Stimulated activated CD8-positive, alpha-beta memory T cell treated with anti-CD3 and anti-CD28 coated beads, Interleukin-15, amount 100 ng/mL, for 1 hour (primary cell): ENCODE measurements at regions not wholly inside any gene's neighbourhood (a gene's known extent, or its start where the extent isn't known, plus 50 kb on each side); places are given as distances from the start of the nearest gene placed in this dataset.
"Not testable (repeated sequence)": the region's sequence is repeated elsewhere in the genome, so short reads cannot be mapped to it uniquely, and the experiment has no call there.

Experiments
- DNase-seq: peaks from one replicate; pipeline ENCODE4 v3.0.0-alpha.2; 2020; ENCODE audit warnings: low read depth

DNA sequence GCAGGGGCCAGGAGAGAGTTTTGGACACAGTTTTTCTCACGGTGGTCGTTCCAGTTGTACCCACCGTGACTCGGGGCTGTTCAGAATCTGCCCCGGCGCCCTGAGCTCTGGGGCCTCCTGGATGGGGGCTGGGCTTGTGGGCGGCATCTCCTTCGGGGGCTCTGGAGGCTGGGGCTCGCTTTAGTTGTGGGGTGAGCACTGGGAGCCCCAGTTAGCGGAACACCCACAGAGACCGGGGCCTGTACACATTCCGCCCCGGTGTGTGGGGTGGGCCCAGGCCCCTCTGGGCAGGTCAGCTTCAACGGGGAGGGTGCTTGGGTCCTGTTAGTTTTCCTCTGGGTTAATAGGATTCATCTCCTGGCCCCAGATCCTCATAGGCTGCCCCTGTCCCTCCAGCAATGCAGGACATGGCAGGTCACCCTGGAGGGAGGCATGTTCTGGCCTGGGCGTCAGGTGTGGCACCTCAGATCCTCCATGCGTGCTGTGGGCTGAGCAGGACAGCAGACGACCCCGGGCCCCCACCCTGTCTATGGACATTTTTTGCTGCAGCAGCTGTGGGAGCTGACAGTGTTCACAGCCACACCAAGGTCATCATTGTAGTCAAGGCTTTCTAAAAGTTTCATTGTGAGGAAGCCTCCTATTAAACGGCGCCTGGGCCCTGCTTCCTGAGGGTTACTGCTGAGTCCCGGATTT lies 393.2 kb downstream of the TMEM121 start:
- no peak for DNase-seq

DNA sequence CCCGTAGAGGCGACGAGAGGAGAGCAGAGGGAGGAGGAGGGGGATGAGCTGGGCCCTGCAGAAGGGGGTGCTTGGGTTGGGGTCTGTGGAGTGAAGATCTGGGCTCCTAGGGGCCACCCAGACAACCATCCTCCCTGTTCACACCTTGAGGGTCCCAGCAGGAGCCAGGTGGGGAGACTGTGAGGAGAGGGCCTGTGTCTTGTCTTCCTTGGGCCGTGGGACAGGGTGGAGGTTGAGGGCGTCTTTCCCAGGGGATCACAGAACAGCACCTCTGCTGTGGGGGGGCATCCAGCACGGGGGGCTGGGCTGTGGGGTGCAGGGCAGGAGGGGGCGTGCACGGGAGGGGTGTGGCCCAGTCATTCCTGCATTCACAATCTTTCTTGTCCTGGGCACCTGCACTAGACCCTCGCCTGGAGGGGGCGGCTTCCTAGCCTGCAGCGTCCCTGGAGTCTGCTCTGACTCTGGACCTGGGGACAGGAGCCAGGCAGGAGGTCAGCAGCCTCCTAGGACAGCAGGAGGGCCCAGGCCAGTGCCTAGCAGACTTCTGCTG lies 393.8 kb downstream of the TMEM121 start:
- DNase-seq: not testable (repeated sequence)

DNA sequence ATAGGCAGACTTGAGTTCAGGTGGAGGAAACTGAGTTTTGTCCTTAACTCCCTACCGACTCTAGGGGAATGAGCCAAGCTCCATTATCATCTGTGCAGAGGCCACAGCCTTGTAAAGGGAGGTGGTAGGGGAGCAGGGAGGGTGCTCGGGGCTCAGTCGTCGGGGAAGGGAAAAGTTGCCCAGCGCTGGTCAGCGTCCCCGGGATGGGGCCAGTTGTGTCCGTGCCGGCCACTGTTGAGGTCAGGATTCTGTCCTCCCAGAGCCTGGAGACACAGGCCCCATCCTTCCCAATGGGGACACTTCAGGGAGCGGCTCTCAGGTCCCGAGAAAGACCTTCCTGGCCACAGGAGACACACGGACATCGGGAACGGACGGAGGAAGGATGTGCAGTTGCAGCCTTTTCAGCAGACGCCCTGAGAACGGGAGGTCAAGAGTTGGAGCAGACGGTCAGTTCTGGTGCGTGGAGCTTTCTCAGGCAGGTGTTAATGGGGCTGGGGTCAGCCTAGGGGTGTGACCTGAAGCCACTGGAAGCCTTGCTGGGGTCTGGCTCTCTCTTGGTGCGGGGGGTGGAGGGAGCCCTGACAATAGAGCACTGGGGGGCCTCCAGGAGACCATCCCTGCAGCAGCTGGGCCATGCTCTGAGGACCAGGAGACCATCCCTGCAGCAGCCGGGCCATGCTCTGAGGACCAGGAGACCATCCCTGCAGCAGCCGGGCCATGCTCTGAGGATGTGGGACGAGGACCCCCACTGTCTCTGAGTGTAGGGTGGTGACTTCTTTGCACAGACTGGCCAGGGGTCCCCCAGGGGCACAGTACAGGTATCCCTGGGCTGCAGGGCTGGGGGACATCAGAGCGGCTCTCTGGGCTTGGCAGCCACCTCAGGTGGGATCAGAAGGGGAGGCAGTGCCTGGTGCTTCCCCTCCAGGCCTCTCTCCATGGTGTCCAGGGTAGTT lies 394.7 kb downstream of the TMEM121 start:
- DNase-seq: not testable (repeated sequence)

DNA sequence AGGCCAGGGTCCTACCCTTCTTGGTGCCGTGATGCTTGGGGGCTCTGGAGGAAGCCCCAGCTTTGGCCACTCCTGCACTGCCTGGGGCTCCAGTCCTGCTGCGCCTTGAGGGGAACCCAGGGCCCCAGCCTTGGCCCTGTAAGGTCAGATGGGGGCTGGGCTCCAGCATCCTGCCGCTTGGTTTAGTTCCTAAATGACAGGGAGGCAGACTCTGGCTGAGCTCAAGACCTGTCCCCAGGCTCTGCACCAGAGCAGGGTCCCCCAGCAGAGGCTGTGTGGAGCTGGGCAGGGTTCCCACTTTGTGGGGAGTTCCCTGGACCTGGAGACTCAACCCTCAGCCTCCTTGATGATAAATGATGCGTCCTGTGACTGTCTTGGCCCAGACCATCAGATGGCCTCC lies 395.4 kb downstream of the TMEM121 start:
- not testable (repeated sequence) for DNase-seq

GRCh38 chr14:105923520-105924191 lies 397.3 kb downstream of the TMEM121 start:
- DNase-seq: not testable (repeated sequence)

DNA sequence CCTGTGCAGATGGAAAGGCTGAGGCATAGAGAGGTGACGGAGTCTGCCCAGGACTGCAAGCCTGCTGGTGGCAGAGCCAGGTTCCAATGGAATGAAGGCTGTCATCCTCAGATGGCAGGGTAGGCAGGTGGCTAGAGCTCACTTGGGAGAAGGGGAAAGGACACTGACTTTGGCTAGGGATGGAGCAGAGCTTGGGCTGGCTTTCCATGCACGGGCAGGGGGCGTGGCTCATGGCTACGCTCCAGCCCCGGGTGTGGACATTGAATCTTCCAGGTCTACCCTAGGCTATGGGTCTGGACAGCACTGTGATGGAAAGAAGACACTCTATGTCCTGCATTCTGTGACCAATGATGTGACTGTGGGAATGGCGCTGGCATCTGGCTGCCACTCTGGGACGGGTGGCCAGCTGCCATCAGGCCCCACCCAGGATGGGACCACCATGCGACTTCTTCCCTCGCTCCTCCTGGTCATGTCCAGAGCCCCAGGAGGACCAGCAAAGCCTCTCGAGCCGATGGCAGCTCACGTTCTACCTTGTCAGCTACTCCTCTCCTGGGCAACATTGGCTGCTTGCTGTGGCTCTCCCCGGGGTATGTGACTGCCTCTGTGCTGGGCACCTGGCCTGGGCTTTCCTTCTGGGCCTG lies 398.7 kb downstream of the TMEM121 start:
- no peak for DNase-seq

DNA sequence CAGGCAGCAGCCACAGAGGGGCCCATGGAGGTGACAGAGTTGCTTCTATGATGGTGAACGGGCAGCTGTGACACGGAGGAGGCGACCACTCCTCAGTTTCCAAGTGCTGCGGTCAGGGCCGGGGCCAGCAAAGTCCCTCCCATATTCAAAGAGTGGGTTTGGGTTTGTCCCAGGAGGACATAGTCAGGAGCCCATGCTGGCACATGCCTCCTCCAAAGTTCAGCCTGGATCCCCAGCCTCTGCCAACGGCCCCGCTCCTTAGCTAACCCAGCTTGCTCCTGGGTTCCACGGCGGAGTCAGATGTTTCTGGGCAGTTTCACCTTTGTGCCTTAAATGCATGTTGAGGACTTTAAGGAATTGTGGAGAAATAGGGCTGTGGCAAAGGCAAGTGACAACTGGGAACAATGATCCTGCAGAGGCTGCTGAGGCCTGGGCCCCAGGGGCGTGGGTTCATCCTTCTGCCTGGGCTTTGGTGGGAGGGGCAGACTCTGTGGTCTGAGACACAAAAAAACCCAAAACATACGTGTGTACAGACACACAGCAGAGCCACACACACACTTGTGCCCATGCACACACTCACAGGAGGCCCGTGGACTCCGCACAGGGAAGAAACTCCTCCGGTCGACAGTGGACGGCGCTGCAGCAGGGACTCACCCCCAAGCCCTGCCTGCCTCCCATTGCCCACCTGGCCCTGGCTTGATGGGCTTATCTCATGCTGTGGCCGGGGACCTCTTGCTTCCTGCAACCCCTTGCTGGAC lies 399.4 kb downstream of the TMEM121 start:
- no peak for DNase-seq

GRCh38 chr14:105926373-105927095 lies 400.2 kb downstream of the TMEM121 start:
- DNase-seq: no peak

DNA sequence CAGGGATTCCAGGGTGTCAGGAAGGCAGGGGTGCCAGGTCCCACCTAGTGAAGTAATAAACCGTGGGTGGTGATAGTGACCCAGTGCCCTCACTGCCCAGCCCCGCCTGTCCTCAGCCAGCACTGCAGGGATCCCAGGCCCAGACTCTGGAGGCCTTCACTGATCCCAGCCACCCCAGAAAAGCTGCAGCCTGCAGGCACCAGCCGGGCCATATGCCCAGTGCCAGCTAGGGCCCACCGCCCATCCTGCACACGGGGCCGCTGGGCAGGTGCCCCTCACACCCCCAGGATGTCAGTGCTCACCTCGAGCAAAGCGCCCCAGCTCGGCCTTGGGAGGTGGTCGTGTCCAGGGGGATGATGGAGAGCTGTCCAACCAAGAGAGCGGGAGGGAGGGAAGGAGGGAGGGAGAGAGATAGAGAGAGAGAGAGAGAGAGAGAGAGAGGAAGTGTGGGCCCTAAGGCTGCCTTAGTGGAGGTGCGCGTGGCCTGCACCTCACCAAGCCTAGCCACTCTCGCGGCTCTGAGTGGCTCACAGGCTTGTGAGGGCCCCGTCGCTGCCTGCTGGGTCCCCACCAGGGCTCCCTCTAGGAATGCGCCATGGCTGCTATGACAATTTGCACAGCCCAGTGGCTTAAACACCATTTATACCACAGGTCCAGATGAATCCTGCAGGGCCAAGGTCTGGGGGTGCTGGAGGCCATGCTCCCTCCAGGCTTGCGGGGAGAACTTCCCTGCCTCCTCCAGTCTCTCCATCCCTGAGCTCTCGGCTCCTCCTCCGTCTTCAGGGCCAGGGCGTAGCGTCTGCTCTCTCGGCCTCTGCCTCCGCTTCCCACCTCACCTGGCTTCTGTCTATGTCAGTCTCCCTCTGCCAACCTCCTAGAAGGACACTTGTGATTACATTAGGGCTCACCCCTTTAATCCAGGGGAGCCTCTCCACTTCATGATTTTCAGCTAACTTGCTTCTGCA lies 401.0 kb downstream of the TMEM121 start:
- no peak for DNase-seq

DNA sequence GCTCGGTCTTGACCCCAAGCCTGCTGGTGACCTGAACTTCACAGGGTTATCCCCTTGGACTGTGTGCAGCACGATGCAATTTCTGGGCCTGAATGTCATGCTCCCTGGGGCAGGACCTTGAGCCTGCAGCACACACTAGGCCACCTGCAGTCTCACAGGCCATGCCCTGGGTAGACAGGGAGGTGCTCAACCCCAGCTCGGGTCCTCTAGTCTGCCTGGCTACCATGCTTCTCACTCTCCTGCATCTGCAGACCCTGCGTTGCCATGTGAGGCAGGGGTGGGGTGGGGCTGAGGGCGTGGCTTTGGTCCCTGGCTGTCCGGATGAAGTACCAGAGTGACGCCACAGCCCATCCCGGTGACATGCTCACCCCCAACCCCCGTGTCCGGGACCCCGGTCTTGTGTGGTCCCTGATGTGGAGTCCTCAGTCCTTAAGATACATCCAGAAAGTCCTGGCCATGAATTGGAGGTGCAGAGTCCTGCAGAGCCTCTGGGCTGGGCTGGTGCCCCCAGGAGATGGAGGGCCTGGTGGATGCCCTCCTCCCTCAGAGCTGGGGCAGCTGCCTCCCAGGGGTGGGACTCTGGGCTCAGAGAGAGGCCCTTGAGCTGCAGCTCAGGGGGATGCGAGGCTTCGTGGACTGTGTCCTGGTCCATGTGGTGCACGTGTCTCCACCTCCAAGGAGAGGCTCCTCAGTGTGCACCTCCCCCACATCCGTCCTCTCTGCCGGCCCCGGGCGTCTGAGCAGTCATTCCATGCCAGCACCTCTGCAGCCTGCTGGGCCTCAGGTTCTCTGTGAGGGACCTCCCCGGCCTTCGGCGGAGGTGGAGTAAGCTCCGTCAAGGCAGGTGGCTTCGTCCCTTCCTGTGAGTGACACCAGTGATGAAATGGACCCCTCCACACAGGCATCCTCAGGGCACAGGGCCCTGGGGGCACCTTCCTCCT lies 402.1 kb downstream of the TMEM121 start:
- DNase-seq: not testable (repeated sequence)

DNA sequence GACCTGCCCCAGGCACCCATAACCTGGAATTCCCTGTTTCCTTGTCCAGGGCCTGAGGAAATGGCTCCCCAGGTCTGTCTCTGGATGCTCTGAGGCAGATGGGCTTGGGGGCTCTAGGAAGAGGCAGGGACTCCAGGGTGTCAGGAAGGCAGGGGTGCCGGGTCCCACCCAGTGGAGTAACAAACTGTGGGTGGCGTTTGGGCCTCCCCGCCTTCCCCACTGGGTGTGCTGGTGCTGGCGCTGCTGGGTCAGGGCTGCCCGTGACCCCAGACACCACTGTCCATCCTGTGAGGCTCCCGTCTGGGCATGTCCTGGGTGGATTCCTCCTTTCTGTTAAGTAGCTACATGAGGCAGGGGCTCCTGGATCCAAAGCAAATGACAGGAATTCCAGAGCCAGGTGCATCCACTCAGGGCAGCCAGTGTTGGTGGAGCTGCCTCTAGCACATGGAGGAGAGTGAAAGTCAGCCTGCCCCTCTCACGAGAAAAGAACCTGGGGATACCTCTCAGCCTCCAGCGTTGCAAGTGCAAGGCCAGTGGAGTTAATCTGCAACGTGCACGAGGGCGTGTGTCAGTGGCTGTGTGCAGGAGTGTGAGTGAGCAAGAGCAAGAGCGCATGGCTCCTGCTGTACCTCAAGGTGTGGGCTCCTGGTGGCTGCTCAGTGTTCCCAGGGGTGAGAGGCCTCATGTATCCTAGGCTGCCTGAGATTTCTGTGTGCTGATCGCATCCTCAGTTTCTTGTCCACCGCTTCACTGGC lies 403.1 kb downstream of the TMEM121 start:
- no peak for DNase-seq

- DNase-seq: no peak
Measured at GRCh38 chr14:105930572-105930971, 404.2 kb downstream of the TMEM121 start.

DNA sequence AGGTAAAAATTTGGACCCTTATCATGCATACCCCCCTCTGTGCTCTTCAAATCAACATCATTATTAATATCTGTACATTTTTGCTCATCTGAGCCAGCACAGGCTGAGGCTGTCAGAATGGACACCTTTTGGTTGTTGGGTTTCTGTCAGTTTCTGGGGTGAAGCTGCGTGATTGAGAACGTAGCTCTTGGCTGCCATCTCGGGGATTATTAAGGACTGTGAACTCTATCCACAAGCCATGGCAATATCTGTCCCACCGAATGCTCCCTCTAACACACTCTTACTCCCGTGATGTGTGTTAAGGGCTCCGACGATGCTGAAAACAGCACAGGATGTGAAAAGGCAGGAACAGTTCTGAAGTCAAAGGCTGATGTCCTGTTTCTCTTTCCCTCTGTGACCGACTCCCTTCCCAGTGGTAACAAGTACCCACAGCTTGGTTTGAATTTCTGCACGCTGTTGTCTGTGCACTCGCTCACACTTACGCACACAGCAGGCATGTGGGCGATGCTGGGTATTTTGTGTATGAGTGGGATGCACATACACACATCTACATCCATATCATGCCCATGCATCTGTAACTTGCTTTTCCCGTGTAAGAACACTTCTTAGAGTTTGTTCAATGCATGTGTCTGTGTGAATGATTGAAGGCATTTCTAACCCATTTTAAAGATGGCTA lies 405.6 kb downstream of the TMEM121 start:
- no peak for DNase-seq

- no peak for DNase-seq
Measured at GRCh38 chr14:105933238-105933637, 406.9 kb downstream of the TMEM121 start.

GRCh38 chr14:105935384-105935783 lies 409.0 kb downstream of the TMEM121 start:
- no peak for DNase-seq

- no peak for DNase-seq
Measured at GRCh38 chr14:105937253-105938054, 411.1 kb downstream of the TMEM121 start.
